HL-60 (cell line): ENCODE measurements at regions not wholly inside any gene's neighbourhood (a gene's known extent, or its start where the extent isn't known, plus 50 kb on each side); places are given as distances from the start of the nearest gene placed in this dataset.

Experiments used
- CTCF ChIP-seq: IDR thresholded peaks from one replicate; pipeline ENCODE4 v1.5.1; 2011; ENCODE audit warnings: low read length, control low read depth, inconsistent platforms; ENCODE audit not compliant: insufficient read depth
- POLR2AphosphoS5 ChIP-seq: IDR thresholded peaks from 2 replicates; pipeline ENCODE4 v1.6.1; 2012; ENCODE audit warnings: low read depth
- REST ChIP-seq: IDR thresholded peaks from 2 replicates; pipeline ENCODE4 v1.6.1; 2012; ENCODE audit warnings: low read depth; ENCODE audit not compliant: insufficient replicate concordance
- SPI1 ChIP-seq: IDR thresholded peaks from 2 replicates; pipeline ENCODE4 v1.6.1; 2012; ENCODE audit warnings: low read depth, mild to moderate bottlenecking, borderline replicate concordance

GRCh38 chr10:90133606-90134005 lies 432.2 kb downstream of the KIF20B start:
- no peak for TF ChIP-seq CTCF
- TF ChIP-seq POLR2AphosphoS5: no peak
- no peak for TF ChIP-seq REST
- TF ChIP-seq SPI1: no peak
